Neural progenitor cell (in vitro differentiated cells): ENCODE measurements at regions not wholly inside any gene's neighbourhood (a gene's known extent, or its start where the extent isn't known, plus 50 kb on each side); places are given as distances from the start of the nearest gene placed in this dataset.

Experiments used
- CTCF ChIP-seq: fragments of 200-600 bp; sonication (generic); IDR thresholded peaks from 2 replicates; pipeline ENCODE4 v1.5.1; 2017; ENCODE audit warnings: antibody characterized with exemption, mild to moderate bottlenecking
- EZH2 ChIP-seq: fragments of 200-600 bp; sonication (generic); IDR thresholded peaks from 2 replicates; pipeline ENCODE4 v1.6.1; 2017; ENCODE audit warnings: antibody characterized with exemption, mild to moderate bottlenecking, moderate library complexity
- EZH2phosphoT487 ChIP-seq: fragments of 200-600 bp; sonication (generic); IDR thresholded peaks from 2 replicates; pipeline ENCODE4 v1.6.1; 2017; ENCODE audit warnings: antibody characterized with exemption

GRCh38 chr15:59739557-59740186 is 50.6 kb upstream of the BNIP2 start:
- no peak for TF ChIP-seq EZH2
- TF ChIP-seq CTCF = no peak
- no peak for TF ChIP-seq EZH2phosphoT487
